A549 (cell line): ENCODE measurements at regions not wholly inside any gene's neighbourhood (a gene's known extent, or its start where the extent isn't known, plus 50 kb on each side); places are given as distances from the start of the nearest gene placed in this dataset.

Experiments used
- ATAC-seq, 2 experiments: fragments of 200-7000 bp in 1 of 2; fragments of >200 bp in 1 of 2; cut with Nextera tagmentation in 1 of 2; cut with Tn5 transposase in 1 of 2; 3 replicates each; pipeline versions ENCODE4 v1.8.0 to v1.9.1; 2018 to 2020; ENCODE audit warnings: mild to moderate bottlenecking in 1 of 2, moderate library complexity in 1 of 2
- CTCF ChIA-PET: fragments of 300-600 bp; sonication (Branson Sonifier 250); formaldehyde crosslinking; extraction: SDS; loops from one replicate; lab custom pipeline; 2021; ENCODE audit warnings: antibody characterized with exemption, inconsistent platforms; lab: Yijun Ruan, JAX
- POLR2A ChIA-PET: fragments of 350-600 bp; formaldehyde crosslinking; extraction: SDS; loops from one replicate; lab custom pipeline; 2021; ENCODE audit warnings: antibody characterized with exemption, inconsistent platforms; lab: Yijun Ruan, JAX
- DNase-seq, 2 experiments: peaks; one replicate each; pipeline versions ENCODE4 v3.0.0 to v3.0.0-alpha.2; 2011 to 2016; ENCODE audit warnings: low read depth in 1 of 2, low spot score in 1 of 2
- FAIRE-seq: peaks from 2 replicates; lab custom pipeline; 2011; peaks lifted over from hg19 to GRCh38; lab: Jason Lieb, UNC
- H3K27ac ChIP-seq, 2 experiments: fragments of >200 bp; sonication (Bioruptor Twin); formaldehyde crosslinking; 3 replicates each; pipeline ENCODE4 v1.5.1; 2016 to 2017
- H3K4me1 ChIP-seq: fragments of >200 bp; sonication (Bioruptor Twin); formaldehyde crosslinking; 3 replicates; pipeline ENCODE4 v1.6.1; 2016
- H3K4me2 ChIP-seq: fragments of >200 bp; sonication (Bioruptor Twin); formaldehyde crosslinking; 3 replicates; pipeline ENCODE4 v1.6.1; 2016
- H3K4me3 ChIP-seq: fragments of >200 bp; sonication (Bioruptor Twin); formaldehyde crosslinking; 3 replicates; pipeline ENCODE4 v1.5.1; 2016
- H3K9me3 ChIP-seq: fragments of >200 bp; sonication (Bioruptor Twin); formaldehyde crosslinking; 3 replicates; pipeline ENCODE4 v1.6.1; 2016
- CBX8 ChIP-seq: fragments of 200-600 bp; sonication (generic); IDR thresholded peaks from 2 replicates; pipeline ENCODE4 v1.6.1; 2016
- CEBPB ChIP-seq, 2 experiments: fragments of >200 bp in 1 of 2; sonication (Bioruptor Twin) in 1 of 2; formaldehyde crosslinking in 1 of 2; IDR thresholded peaks; 2 replicates each; pipeline ENCODE4 v1.6.1; 2012 to 2016
- EHF ChIP-seq: fragments of 250-450 bp; sonication (Bioruptor Pico); IDR thresholded peaks from 2 replicates; pipeline ENCODE4 v1.5.0; 2020; ENCODE audit warnings: mild to moderate bottlenecking
- FOXS1 ChIP-seq: fragments of 250-450 bp; sonication (Bioruptor Pico); IDR thresholded peaks from 2 replicates; pipeline ENCODE4 v1.5.0; 2020; ENCODE audit warnings: mild to moderate bottlenecking, moderate library complexity
- HOXB13 ChIP-seq: fragments of 250-450 bp; sonication (Bioruptor Pico); IDR thresholded peaks from 2 replicates; pipeline ENCODE4 v1.5.0; 2020; ENCODE audit warnings: low read depth, mild to moderate bottlenecking, moderate library complexity
- HOXB5 ChIP-seq: fragments of 250-450 bp; sonication (Bioruptor Pico); IDR thresholded peaks from 2 replicates; pipeline ENCODE4 v1.5.0; 2020; ENCODE audit warnings: mild to moderate bottlenecking, moderate library complexity
- JUN ChIP-seq, 2 experiments: fragments of >200 bp; sonication (Bioruptor Twin); formaldehyde crosslinking; IDR thresholded peaks; 2 replicates in 1 of 2; 3 replicates in 1 of 2; pipeline ENCODE4 v1.6.1; 2016 to 2017
- KDM5A ChIP-seq: fragments of 200-600 bp; sonication (generic); IDR thresholded peaks from 2 replicates; pipeline ENCODE4 v1.6.1; 2016; ENCODE audit warnings: antibody characterized with exemption, mild to moderate bottlenecking
- NFE2L2 ChIP-seq: fragments of 150-350 bp; conservative IDR thresholded peaks from 2 replicates; pipeline ENCODE4 v1.6.1; 2014; ENCODE audit warnings: low read length
- NPAS2 ChIP-seq: fragments of 250-450 bp; sonication (Bioruptor Pico); IDR thresholded peaks from 2 replicates; pipeline ENCODE4 v1.8.0; 2022; ENCODE audit warnings: mild to moderate bottlenecking, moderate library complexity, borderline replicate concordance
- NR3C1 ChIP-seq: fragments of >200 bp; sonication (Bioruptor Twin); formaldehyde crosslinking; IDR thresholded peaks from 3 replicates; pipeline ENCODE4 v1.6.1; 2017
- POLR2A ChIP-seq: IDR thresholded peaks from 2 replicates; pipeline ENCODE4 v1.6.1; 2012; ENCODE audit warnings: mild to moderate bottlenecking, low read length
- RAD21 ChIP-seq, 2 experiments: fragments of >200 bp in 1 of 2; sonication (Bioruptor Twin) in 1 of 2; formaldehyde crosslinking in 1 of 2; IDR thresholded peaks in 1 of 2; conservative IDR thresholded peaks in 1 of 2; 2 replicates in 1 of 2; 3 replicates in 1 of 2; pipeline ENCODE4 v1.6.1; 2012 to 2018; ENCODE audit warnings: inconsistent platforms in 1 of 2
- RCOR1 ChIP-seq: fragments of 150-350 bp; IDR thresholded peaks from 2 replicates; pipeline ENCODE4 v1.6.1; 2014; ENCODE audit warnings: antibody characterized with exemption, low read length, low read depth
- RNF2 ChIP-seq: fragments of 200-600 bp; sonication (generic); IDR thresholded peaks from 2 replicates; pipeline ENCODE4 v1.6.1; 2016; ENCODE audit warnings: low read depth, mild to moderate bottlenecking, antibody characterized with exemption, moderate library complexity, borderline replicate concordance
- SMC3 ChIP-seq: fragments of >200 bp; sonication (Bioruptor Twin); formaldehyde crosslinking; IDR thresholded peaks from 3 replicates; pipeline ENCODE4 v1.6.1; 2018; ENCODE audit warnings: inconsistent platforms
- TFCP2L1 ChIP-seq: fragments of 250-450 bp; sonication (Bioruptor Pico); IDR thresholded peaks from 2 replicates; pipeline ENCODE4 v1.5.0; 2021; ENCODE audit warnings: mild to moderate bottlenecking
- TP53 ChIP-seq: fragments of 250-450 bp; sonication (Bioruptor Pico); IDR thresholded peaks from 2 replicates; pipeline ENCODE4 v1.5.0; 2021; ENCODE audit warnings: mild to moderate bottlenecking, moderate library complexity
- ZNF302 ChIP-seq: fragments of 250-450 bp; sonication (Bioruptor Pico); IDR thresholded peaks from 2 replicates; pipeline ENCODE4 v1.9.0; 2021; ENCODE audit warnings: inconsistent platforms, mild to moderate bottlenecking, moderate library complexity
- whole genome bisulfite sequencing: methylation state at CpG from one replicate; pipeline ENCODE4 v1.1.6; 2017; ENCODE audit errors: missing lambda C conversion rate; 5-methylcytosine and 5-hydroxymethylcytosine counted together
- TF ChIP-seq, protein P1 (sequence below): IDR thresholded peaks from 2 replicates; pipeline ENCODE4 v1.6.1; 2012; ENCODE audit warnings: low read depth, borderline replicate concordance
- TF ChIP-seq, protein P2 (sequence below): fragments of 150-350 bp; IDR thresholded peaks from 2 replicates; pipeline ENCODE4 v1.6.1; 2014; ENCODE audit warnings: low read depth, mild to moderate bottlenecking, low read length
- TF ChIP-seq, protein P3 (sequence below): fragments of 250-450 bp; sonication (Bioruptor Pico); IDR thresholded peaks from 2 replicates; pipeline ENCODE4 v1.5.0; 2021; ENCODE audit warnings: mild to moderate bottlenecking, moderate library complexity, borderline replicate concordance
- TF ChIP-seq, protein P4 (sequence below): fragments of 450-650 bp; IDR thresholded peaks from 2 replicates; pipeline ENCODE4 v1.6.1; 2014; ENCODE audit warnings: antibody characterized with exemption

DNA sequence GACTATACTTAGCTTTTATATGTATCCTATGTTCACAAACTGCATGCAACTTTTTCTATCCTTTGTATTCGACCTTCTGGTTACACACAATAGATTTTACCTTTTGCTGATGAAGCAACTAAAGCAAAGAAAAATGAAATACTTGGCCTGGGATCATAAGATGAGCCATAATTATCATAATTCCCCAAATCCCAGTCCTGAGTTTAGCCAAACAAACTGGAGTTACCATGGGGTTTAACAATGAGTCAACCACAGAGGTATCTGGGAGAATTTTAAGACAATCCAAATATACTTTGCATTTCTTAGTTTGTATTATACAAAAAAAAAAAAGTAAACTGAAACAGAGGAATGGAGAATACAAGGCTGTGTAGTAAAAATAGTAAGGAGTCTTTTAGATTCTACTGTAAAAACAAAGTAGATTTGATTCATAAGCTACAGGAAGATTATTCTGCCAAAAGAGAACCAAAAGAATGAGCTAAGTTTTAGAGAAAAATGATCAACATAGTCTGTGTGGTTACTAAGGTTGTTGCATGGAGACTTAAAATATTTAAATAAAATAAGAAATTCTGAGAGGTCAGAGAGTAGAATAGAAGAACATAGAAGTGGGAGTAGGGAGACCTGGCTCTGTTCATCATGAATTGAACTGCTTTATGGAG is 60.4 kb upstream of the GORAB start:
- TF ChIP-seq HOXB13 (CRISPR knock-in tag) (no peak), POLR2A (no peak), ZNF302 (no peak), NPAS2 (no peak), SMC3 (no peak)
- TF ChIP-seq, protein P1, sequence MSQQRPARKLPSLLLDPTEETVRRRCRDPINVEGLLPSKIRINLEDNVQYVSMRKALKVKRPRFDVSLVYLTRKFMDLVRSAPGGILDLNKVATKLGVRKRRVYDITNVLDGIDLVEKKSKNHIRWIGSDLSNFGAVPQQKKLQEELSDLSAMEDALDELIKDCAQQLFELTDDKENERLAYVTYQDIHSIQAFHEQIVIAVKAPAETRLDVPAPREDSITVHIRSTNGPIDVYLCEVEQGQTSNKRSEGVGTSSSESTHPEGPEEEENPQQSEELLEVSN, result no peak
- no peak for ATAC-seq
- H3K27ac ChIP-seq, result no peak overlapping the region
- 0% methylated on average over 1 of the region's 1 CpG for WGBS
- FAIRE-seq, result no peak
- H3K4me2 ChIP-seq, result no peak overlapping the region
- ChIA-PET POLR2A (no interaction called here), CTCF (interaction anchor here (0.6 kb wide), 1 partner anchor 24 kb away, joined by 3 read pairs; no protein-coding TSS in a partner anchor)
- no peaks in the 10 kb centered on the region for H3K4me1 ChIP-seq
- DNase-seq, result no peak
- no peak overlapping the region for H3K4me3 ChIP-seq
- no peaks in the 10 kb centered on the region for H3K9me3 ChIP-seq

DNA sequence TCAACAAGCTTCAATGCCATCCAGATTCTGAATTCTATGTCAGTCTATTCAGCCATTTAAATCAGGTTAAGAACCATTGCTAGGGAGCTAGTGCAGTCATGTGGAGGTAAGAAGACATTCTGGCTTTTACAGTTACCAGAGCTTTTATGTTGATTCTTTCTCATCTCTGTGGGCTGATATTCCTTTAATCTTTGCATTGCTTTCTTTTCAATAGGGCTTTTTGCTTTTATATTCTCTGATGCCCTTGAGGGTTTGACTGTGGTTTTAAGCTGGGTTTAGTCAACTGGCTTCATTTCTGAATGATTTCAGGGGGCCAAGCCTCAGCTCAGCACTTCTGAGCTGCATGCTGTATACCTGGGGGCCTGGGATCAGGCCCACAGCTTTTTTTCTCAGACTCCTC is 51.0 kb upstream of the GORAB start:
- no peak for DNase-seq
- Histone ChIP-seq H3K4me3 (no peak overlapping the region), H3K4me1 (no peaks in the 10 kb centered on the region), H3K27ac (no peak overlapping the region), H3K4me2 (no peak overlapping the region), H3K9me3 (no peaks in the 10 kb centered on the region)
- no peak for ATAC-seq
- no peak for TF ChIP-seq CBX8
- no peak for TF ChIP-seq KDM5A
- no peak for TF ChIP-seq NFE2L2
- no peak for TF ChIP-seq RCOR1
- TF ChIP-seq RNF2, result no peak
- no peak for TF ChIP-seq JUN (IDR thresholded peaks at IDR 0.05)
- TF ChIP-seq, protein P2, sequence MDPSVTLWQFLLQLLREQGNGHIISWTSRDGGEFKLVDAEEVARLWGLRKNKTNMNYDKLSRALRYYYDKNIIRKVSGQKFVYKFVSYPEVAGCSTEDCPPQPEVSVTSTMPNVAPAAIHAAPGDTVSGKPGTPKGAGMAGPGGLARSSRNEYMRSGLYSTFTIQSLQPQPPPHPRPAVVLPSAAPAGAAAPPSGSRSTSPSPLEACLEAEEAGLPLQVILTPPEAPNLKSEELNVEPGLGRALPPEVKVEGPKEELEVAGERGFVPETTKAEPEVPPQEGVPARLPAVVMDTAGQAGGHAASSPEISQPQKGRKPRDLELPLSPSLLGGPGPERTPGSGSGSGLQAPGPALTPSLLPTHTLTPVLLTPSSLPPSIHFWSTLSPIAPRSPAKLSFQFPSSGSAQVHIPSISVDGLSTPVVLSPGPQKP, result no peak
- TF ChIP-seq NPAS2, result no peak
- TF ChIP-seq EHF (CRISPR knock-in tag), result no peak
- no peak for TF ChIP-seq CEBPB (IDR thresholded peaks at IDR 0.05)
- TF ChIP-seq, protein P3, sequence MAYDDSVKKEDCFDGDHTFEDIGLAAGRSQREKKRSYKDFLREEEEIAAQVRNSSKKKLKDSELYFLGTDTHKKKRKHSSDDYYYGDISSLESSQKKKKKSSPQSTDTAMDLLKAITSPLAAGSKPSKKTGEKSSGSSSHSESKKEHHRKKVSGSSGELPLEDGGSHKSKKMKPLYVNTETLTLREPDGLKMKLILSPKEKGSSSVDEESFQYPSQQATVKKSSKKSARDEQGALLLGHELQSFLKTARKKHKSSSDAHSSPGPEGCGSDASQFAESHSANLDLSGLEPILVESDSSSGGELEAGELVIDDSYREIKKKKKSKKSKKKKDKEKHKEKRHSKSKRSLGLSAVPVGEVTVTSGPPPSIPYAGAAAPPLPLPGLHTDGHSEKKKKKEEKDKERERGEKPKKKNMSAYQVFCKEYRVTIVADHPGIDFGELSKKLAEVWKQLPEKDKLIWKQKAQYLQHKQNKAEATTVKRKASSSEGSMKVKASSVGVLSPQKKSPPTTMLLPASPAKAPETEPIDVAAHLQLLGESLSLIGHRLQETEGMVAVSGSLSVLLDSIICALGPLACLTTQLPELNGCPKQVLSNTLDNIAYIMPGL (CRISPR knock-in tag), result no peak
- TF ChIP-seq FOXS1 (CRISPR knock-in tag), result no peak
- no peak for TF ChIP-seq RAD21 (conservative IDR thresholded peaks at IDR 0.05 in 1 of 2, IDR thresholded peaks at IDR 0.05 in 1 of 2)
- TF ChIP-seq TP53 (CRISPR knock-in tag), result no peak
- TF ChIP-seq TFCP2L1, result no peak
- TF ChIP-seq, protein P4, sequence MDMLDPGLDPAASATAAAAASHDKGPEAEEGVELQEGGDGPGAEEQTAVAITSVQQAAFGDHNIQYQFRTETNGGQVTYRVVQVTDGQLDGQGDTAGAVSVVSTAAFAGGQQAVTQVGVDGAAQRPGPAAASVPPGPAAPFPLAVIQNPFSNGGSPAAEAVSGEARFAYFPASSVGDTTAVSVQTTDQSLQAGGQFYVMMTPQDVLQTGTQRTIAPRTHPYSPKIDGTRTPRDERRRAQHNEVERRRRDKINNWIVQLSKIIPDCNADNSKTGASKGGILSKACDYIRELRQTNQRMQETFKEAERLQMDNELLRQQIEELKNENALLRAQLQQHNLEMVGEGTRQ, result no peak
- no peak for TF ChIP-seq NR3C1
- TF ChIP-seq HOXB5, result no peak
- CTCF ChIA-PET, result no interaction called here
- POLR2A ChIA-PET, result no interaction called here
- FAIRE-seq, result no peak
